C4-2B (cell line): ENCODE measurements at regions not wholly inside any gene's neighbourhood (a gene's known extent, or its start where the extent isn't known, plus 50 kb on each side); places are given as distances from the start of the nearest gene placed in this dataset.
"Not testable (repeated sequence)": the region's sequence is repeated elsewhere in the genome, so short reads cannot be mapped to it uniquely, and the experiment has no call there.

Experiments used
- H3K27ac ChIP-seq: fragments of 450-650 bp; 2 replicates; pipeline ENCODE4 v1.5.1; 2017
- CTCF ChIP-seq: fragments of 450-650 bp; conservative IDR thresholded peaks from 2 replicates; pipeline ENCODE4 v1.5.1; 2017; ENCODE audit warnings: mild to moderate bottlenecking
- ZFX ChIP-seq: fragments of 450-650 bp; IDR thresholded peaks from 2 replicates; pipeline ENCODE4 v1.6.1; 2017

DNA sequence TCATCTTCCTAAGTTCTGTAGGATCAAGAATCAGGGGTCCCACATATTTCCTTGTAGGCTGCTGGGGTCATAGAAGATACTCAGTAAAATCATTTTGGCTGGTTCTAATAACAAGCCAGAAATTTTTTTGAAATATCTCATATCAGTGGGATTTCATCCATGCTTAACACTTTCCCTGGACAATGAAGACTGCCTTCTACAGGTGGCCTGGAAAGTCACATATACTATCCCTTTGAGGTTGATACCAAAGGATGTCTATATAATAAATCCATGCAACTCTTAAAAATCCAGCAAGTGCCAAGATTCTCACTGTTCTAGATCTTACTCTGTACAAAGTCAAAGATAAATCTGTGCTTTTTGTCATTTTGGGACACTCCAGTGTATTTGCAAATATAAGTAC, 225.8 kb upstream of the NEBL start:
- H3K27ac ChIP-seq = no peak overlapping the region
- TF ChIP-seq ZFX = no peak

DNA sequence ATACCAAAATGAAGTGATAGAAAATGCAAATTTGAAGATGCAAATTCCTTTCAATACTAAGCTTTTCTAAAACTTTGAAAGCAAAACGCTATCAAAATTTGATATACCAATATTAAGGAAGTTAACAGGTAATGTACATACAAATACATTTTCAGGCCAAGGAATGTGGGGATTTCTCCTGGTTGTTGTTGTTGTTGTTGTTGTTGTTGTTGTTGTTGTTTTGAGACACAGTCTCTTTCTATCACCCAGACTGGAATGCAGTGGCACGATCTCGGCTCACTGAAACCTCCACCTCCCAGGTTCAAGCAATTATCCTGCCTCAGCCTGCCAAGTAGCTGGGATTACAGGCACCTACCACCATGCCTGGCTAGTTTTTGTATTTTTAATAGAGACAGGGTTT, 224.7 kb upstream of the NEBL start:
- H3K27ac ChIP-seq = not testable (repeated sequence)

GRCh38 chr10:21114683-21115082, 217.6 kb upstream of the NEBL start:
- no peak overlapping the region for H3K27ac ChIP-seq
- TF ChIP-seq ZFX = no peak
- TF ChIP-seq CTCF = no peak

- no peak for TF ChIP-seq CTCF
- TF ChIP-seq ZFX = no peak
- no peak overlapping the region for H3K27ac ChIP-seq
These were observed 213.2 kb upstream of the NEBL start for GRCh38 chr10:21110358-21110757.

GRCh38 chr10:21106931-21107330, 209.8 kb upstream of the NEBL start:
- not testable (repeated sequence) for H3K27ac ChIP-seq

DNA sequence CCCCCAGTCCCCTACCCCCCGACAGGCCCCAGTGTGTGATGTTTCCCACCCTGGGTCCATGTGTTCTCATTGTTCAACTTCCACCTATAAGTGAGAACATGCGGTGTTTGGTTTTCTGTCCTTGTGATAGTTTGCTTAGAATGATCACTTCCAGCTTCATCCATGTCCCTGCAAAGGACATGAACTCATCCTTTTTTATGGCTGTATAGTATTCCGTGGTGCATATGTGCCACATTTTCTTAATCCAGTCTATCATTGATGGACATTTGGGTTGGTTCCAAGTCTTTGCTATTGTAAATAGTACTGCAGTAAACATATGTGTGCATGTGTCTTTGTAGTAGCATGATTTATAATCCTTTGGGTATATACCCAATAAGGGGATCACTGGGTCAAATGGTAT, 208.2 kb upstream of the NEBL start:
- H3K27ac ChIP-seq = not testable (repeated sequence)

DNA sequence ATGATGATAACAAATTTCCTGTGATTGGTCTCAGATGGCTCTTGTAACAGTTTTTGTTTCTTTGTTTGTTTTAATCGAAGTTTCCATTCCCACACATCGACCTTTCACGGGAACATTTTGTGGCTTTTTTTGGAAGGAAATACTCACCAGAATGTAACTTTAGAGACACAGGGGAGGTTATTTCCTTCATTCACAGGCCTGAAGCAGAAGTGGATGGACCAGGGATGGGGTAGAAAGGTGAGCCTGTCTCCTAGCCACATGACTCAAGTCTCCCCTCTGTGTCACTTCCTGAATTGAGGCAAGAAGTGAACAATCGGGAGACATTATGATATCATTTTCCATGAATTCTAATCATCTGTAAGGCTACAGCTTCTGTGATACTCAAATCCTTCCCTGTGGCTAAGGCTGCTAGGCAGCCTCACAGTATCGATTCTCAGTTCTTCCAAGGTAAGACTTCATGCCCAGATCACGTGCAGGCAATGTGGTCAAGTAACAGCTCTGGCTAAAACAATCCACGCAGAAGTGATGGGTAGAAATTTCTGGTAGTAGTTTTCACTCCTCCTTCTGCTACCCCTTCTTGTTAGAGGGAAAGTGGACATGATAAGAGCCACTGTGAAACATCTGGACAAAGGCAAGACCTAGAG, 203.9 kb upstream of the NEBL start:
- TF ChIP-seq ZFX = no peak
- TF ChIP-seq CTCF = no peak

GRCh38 chr10:21100190-21100589, 203.1 kb upstream of the NEBL start:
- H3K27ac ChIP-seq = no peak overlapping the region
- TF ChIP-seq ZFX = no peak
- no peak for TF ChIP-seq CTCF

More for the DNA sequence above, 203.9 kb upstream of the NEBL start:
- no peak overlapping the region for H3K27ac ChIP-seq

DNA sequence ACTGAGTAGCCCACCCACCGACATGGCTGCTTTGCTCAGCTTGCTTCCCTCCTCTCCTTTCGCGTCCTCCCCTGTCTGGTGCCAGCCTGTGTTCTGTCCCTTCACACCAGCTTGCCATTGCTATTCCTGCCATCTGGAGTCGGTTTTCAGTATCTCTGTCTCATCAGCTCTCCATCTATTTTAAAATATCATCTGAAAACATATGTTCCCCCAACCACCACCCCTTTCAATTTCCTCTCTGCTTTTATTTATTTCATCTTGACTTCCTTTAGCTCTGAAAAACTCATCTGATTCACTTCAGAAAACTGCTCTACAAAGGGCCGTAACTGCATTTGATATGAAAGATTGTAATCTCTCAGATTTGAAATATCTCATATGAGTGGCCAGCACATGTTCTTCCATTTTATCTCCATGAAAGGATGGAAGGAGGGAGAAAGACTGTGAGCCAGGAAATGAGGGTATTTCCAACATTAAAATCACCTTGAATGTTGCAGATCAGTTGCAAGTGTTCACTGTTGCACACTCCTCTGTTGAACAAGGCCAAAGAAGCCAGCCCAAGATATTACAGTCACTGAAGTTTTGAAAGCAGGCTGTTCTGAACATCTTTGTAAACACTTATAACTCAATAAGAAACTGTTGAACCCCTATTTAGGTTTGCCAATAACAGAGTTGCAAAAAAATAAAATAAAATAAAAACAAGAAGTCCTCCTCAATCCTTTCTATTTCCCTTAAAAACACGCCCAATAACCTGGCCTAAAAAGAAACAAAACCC, 202.4 kb upstream of the NEBL start:
- no peak for TF ChIP-seq CTCF
- TF ChIP-seq ZFX = no peak

GRCh38 chr10:21097926-21098355, 200.8 kb upstream of the NEBL start:
- H3K27ac ChIP-seq = no peak overlapping the region
- no peak for TF ChIP-seq ZFX
- TF ChIP-seq CTCF = no peak

More for the DNA sequence above, 202.4 kb upstream of the NEBL start:
- H3K27ac ChIP-seq = no peak overlapping the region
